Esophagus muscularis mucosa (tissue), 4 donors: ENCODE measurements at regions not wholly inside any gene's neighbourhood (a gene's known extent, or its start where the extent isn't known, plus 50 kb on each side); places are given as distances from the start of the nearest gene placed in this dataset.
"Not testable (repeated sequence)": the region's sequence is repeated elsewhere in the genome, so short reads cannot be mapped to it uniquely, and the experiment has no call there.

Source experiments
- DNase-seq: peaks from one replicate; pipeline ENCODE4 v3.0.0-alpha.2; 2017; ENCODE audit errors: extremely low spot score
- H3K27ac ChIP-seq, 4 donors: fragments of 200-600 bp; sonication (generic); replicated peaks in 1 of 4; 1 replicate in 3 of 4; 2 replicates in 1 of 4; pipeline ENCODE4 v1.5.1; 2016 to 2019; ENCODE audit warnings: mild to moderate bottlenecking in 1 of 4
- H3K27me3 ChIP-seq, 4 donors: fragments of 200-600 bp; sonication (generic); one replicate each; pipeline versions ENCODE4 v1.5.1 to v1.6.0; 2016 to 2019
- H3K36me3 ChIP-seq, 4 donors: fragments of 200-600 bp; sonication (generic); one replicate each; pipeline ENCODE4 v1.5.1; 2016 to 2019
- H3K4me1 ChIP-seq, 4 donors: fragments of 200-600 bp; sonication (generic); one replicate each; pipeline ENCODE4 v1.5.1; 2016 to 2019
- H3K4me3 ChIP-seq, 4 donors: fragments of 200-600 bp; sonication (generic); 1 replicate in 2 of 4; 2 replicates in 2 of 4; pipeline ENCODE4 v1.5.1; 2016 to 2019; ENCODE audit warnings: mild to moderate bottlenecking in 4 of 4, moderate library complexity in 1 of 4
- H3K9me3 ChIP-seq, 4 donors: fragments of 200-600 bp; sonication (generic); 1 replicate in 3 of 4; 2 replicates in 1 of 4; pipeline ENCODE4 v1.5.1; 2016 to 2019
- CTCF ChIP-seq, 3 experiments: fragments of 200-600 bp in 2 of 3; fragments of 450-650 bp in 1 of 3; sonication (generic) in 2 of 3; IDR thresholded peaks; one replicate each; pipeline ENCODE4 v1.5.1; 2017 to 2019; ENCODE audit warnings: antibody characterized with exemption in 3 of 3, mild to moderate bottlenecking in 2 of 3, moderate library complexity in 1 of 3
- EP300 ChIP-seq: sonication (generic); formaldehyde crosslinking; IDR thresholded peaks from one replicate; pipeline ENCODE4 v1.6.1; 2017; ENCODE audit warnings: antibody characterized with exemption
- POLR2A ChIP-seq: fragments of 450-650 bp; IDR thresholded peaks from one replicate; pipeline ENCODE4 v1.6.1; 2017; ENCODE audit warnings: antibody characterized with exemption, moderate library complexity, mild to moderate bottlenecking, low read depth
- POLR2AphosphoS5 ChIP-seq, 2 donors: sonication (generic); formaldehyde crosslinking; IDR thresholded peaks; one replicate each; pipeline ENCODE4 v1.6.1; 2017; ENCODE audit warnings: antibody characterized with exemption in 2 of 2
- WGBS: methylation state at CpG from one replicate; pipeline ENCODE4 v1.1.5; 2018; 5-methylcytosine and 5-hydroxymethylcytosine counted together
- intact Hi-C: fragments of 100-400 bp; cut with DNase I; formaldehyde crosslinking; loops from one replicate; pipeline ENCODE4 v1.15.1; 2023

- 96% methylated on average over 11 of the region's 11 CpGs for WGBS
- Histone ChIP-seq H3K4me3 (no peak overlapping the region), H3K27me3 (no peaks in the 10 kb centered on the region), H3K36me3 (no peaks in the 10 kb centered on the region), H3K4me1 (no peaks in the 10 kb centered on the region), H3K27ac (no peak overlapping the region), H3K9me3 (peaks cover 0 to 25% (median 19%) of the 10 kb centered on the region in 4 donors)
- intact Hi-C loops: no loop called here
- TF ChIP-seq CTCF (IDR thresholded peaks at IDR 0.05) (no peak), POLR2AphosphoS5 (IDR thresholded peaks at IDR 0.05) (no peak), POLR2A (no peak), EP300 (no peak)
- no peak for DNase-seq
Measured at GRCh38 chr6:84967965-84968364, 203.6 kb upstream of the TBX18 start.

- peaks cover 0 to 26% (median 18%) of the 10 kb centered on the region in 4 donors for H3K9me3 ChIP-seq
- intact Hi-C loops: no loop called here
- no peaks in the 10 kb centered on the region for H3K36me3 ChIP-seq
- H3K4me1 ChIP-seq: no peaks in the 10 kb centered on the region
- no peaks in the 10 kb centered on the region for H3K27me3 ChIP-seq
- WGBS: 72% methylated on average over 7 of the region's 7 CpGs
- TF ChIP-seq CTCF (IDR thresholded peaks at IDR 0.05) (peak in 1 of 3 experiments; percentile 14), POLR2AphosphoS5 (IDR thresholded peaks at IDR 0.05) (no peak)
- H3K27ac ChIP-seq: no peak overlapping the region
- no peak for DNase-seq
- H3K4me3 ChIP-seq: no peak overlapping the region
Measured at GRCh38 chr6:84967389-84967788, 203.0 kb upstream of the TBX18 start.

GRCh38 chr6:84953111-84953755 lies 188.8 kb upstream of the TBX18 start:
- Histone ChIP-seq H3K27me3 (no peaks in the 10 kb centered on the region), H3K9me3 (peaks cover 0 to 8% (median 1%) of the 10 kb centered on the region in 4 donors), H3K27ac (no peak overlapping the region), H3K4me3 (no peak overlapping the region), H3K4me1 (peaks cover 0 to 4% (median 0%) of the 10 kb centered on the region in 4 donors), H3K36me3 (no peaks in the 10 kb centered on the region)
- 52% methylated on average over 2 of the region's 2 CpGs for WGBS
- DNase-seq: no peak
- intact Hi-C loops: no loop called here
- TF ChIP-seq POLR2AphosphoS5 (IDR thresholded peaks at IDR 0.05) (no peak), EP300 (no peak), CTCF (IDR thresholded peaks at IDR 0.05) (no peak), POLR2A (no peak)

- H3K4me1 ChIP-seq, DNase-seq, H3K36me3 ChIP-seq, H3K27ac ChIP-seq, H3K27me3 ChIP-seq, H3K4me3 ChIP-seq, intact Hi-C loops: not testable (repeated sequence)
- peaks cover 0 to 25% (median 8%) of the 10 kb centered on the region in 4 donors for H3K9me3 ChIP-seq
- WGBS: 90% methylated on average over 7 of the region's 7 CpGs
Measured at GRCh38 chr6:84944926-84945325, 180.5 kb upstream of the TBX18 start.

GRCh38 chr6:84943905-84944304 lies 179.5 kb upstream of the TBX18 start:
- Histone ChIP-seq H3K27me3 (no peaks in the 10 kb centered on the region), H3K9me3 (peaks cover 0 to 18% (median 8%) of the 10 kb centered on the region in 4 donors), H3K4me1 (no peaks in the 10 kb centered on the region), H3K4me3 (no peak overlapping the region), H3K27ac (no peak overlapping the region), H3K36me3 (no peaks in the 10 kb centered on the region)
- DNase-seq: no peak
- no peak for TF ChIP-seq POLR2A
- no peak for TF ChIP-seq POLR2AphosphoS5 (IDR thresholded peaks at IDR 0.05)
- no peak for TF ChIP-seq EP300
- no peak for TF ChIP-seq CTCF (IDR thresholded peaks at IDR 0.05)
- intact Hi-C loops: no loop called here
- 100% methylated on average over 1 of the region's 1 CpG for WGBS

- H3K4me1 ChIP-seq, H3K4me3 ChIP-seq, intact Hi-C loops, DNase-seq, H3K27ac ChIP-seq, H3K27me3 ChIP-seq, H3K36me3 ChIP-seq: not testable (repeated sequence)
- H3K9me3 ChIP-seq: peaks cover 0 to 15% (median 4%) of the 10 kb centered on the region in 4 donors
Measured at GRCh38 chr6:84941609-84942008, 177.2 kb upstream of the TBX18 start.
